HFF-Myc (cell line): ENCODE measurements at regions not wholly inside any gene's neighbourhood (a gene's known extent, or its start where the extent isn't known, plus 50 kb on each side); places are given as distances from the start of the nearest gene placed in this dataset.

ENCODE experiments used
- DNase-seq: peaks from one replicate; pipeline ENCODE4 v3.0.0-alpha.2; 2011; ENCODE audit warnings: low read depth; ENCODE audit errors: extremely low read depth
- H3K4me3 ChIP-seq: replicated peaks from 2 replicates; pipeline ENCODE4 v1.5.1; 2011; ENCODE audit warnings: low read depth, mild to moderate bottlenecking, control low read depth, low read length
- TF ChIP-seq, protein P1 (sequence below): IDR thresholded peaks from 2 replicates; pipeline ENCODE4 v1.5.1; 2012; ENCODE audit warnings: mild to moderate bottlenecking, low read depth, low read length, control low read depth; ENCODE audit errors: missing control alignments

- DNase-seq: no peak
- no peak overlapping the region for H3K4me3 ChIP-seq
- TF ChIP-seq, protein P1, sequence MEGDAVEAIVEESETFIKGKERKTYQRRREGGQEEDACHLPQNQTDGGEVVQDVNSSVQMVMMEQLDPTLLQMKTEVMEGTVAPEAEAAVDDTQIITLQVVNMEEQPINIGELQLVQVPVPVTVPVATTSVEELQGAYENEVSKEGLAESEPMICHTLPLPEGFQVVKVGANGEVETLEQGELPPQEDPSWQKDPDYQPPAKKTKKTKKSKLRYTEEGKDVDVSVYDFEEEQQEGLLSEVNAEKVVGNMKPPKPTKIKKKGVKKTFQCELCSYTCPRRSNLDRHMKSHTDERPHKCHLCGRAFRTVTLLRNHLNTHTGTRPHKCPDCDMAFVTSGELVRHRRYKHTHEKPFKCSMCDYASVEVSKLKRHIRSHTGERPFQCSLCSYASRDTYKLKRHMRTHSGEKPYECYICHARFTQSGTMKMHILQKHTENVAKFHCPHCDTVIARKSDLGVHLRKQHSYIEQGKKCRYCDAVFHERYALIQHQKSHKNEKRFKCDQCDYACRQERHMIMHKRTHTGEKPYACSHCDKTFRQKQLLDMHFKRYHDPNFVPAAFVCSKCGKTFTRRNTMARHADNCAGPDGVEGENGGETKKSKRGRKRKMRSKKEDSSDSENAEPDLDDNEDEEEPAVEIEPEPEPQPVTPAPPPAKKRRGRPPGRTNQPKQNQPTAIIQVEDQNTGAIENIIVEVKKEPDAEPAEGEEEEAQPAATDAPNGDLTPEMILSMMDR: no peak
Measured at GRCh38 chr15:95970326-95970725, 360.2 kb upstream of the NR2F2 start.

GRCh38 chr15:95972041-95972553 lies 358.4 kb upstream of the NR2F2 start:
- H3K4me3 ChIP-seq: no peak overlapping the region
- TF ChIP-seq, protein P1: no peak
- peak; percentile 37 for DNase-seq

DNA sequence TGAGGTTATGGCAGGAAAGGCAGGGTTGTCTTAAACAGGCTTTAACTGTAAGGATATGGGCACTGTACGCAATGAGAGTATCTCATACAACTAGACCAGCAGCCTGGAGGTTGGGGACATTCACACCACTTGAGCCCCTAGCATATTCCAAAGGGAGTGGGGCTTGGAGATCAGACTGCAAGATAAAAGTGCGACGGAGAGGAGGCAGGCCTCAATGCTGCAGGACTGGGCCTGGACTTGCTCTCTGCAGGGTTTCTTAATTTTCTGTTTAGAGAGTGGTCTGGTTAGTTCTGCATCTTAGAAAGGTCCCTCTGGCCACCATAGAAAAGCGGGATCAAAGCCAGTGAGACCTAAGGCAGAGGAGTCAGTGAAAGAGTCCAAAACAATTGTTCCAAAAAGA lies 357.7 kb upstream of the NR2F2 start:
- TF ChIP-seq, protein P1: no peak
- no peak overlapping the region for H3K4me3 ChIP-seq
- no peak for DNase-seq

DNA sequence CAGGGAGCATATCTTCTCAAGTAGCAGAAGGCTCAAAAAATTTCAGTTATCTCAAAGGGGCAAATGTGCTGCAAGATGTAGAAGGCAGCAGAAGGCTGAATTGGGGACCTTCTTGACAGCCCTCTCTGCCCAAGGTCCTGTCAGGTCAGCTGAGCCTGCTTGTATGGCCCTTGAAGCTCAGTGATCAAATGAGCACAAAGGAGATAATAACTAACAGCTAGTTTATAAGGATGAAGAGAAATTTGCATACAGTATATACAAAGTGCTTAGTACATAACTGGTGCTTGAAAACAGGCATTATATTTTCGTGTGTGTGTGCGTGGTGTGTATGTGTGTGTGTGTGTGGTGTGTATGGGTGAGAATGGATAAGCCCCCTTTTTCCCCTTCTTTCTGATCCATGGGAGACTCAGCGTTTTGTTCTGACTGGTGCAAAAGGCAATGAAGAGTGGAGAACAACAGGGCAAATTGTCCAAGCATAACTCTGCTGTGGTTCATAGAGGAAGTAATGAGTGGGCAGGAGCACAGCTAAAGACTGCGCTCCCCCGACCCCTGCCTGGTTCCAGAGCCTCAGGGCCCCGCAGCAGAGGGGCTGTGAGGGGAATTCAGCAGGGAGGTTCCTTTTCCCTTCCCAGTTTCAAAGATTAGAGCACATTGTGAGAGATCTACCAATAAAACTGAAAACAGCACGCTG lies 356.8 kb upstream of the NR2F2 start:
- DNase-seq: no peak
- TF ChIP-seq, protein P1: no peak
- no peak overlapping the region for H3K4me3 ChIP-seq

GRCh38 chr15:95975212-95975611 lies 355.3 kb upstream of the NR2F2 start:
- no peak overlapping the region for H3K4me3 ChIP-seq
- no peak for DNase-seq
- TF ChIP-seq, protein P1: no peak

- no peak overlapping the region for H3K4me3 ChIP-seq
- DNase-seq: no peak
- TF ChIP-seq, protein P1: no peak
Measured at GRCh38 chr15:95979286-95979685, 351.2 kb upstream of the NR2F2 start.
